Suprapubic skin (tissue), 4 donors: ENCODE measurements at regions not wholly inside any gene's neighbourhood (a gene's known extent, or its start where the extent isn't known, plus 50 kb on each side); places are given as distances from the start of the nearest gene placed in this dataset.

Experiments used
- DNase-seq, 2 donors: peaks; one replicate each; pipeline ENCODE4 v3.0.0-alpha.2; 2019; ENCODE audit warnings: low spot score in 2 of 2
- H3K27ac ChIP-seq: fragments of 200-600 bp; sonication (generic); one replicate; pipeline ENCODE4 v1.5.1; 2019
- H3K27me3 ChIP-seq: fragments of 200-600 bp; sonication (generic); one replicate; pipeline ENCODE4 v1.5.1; 2019
- H3K36me3 ChIP-seq: fragments of 200-600 bp; sonication (generic); one replicate; pipeline ENCODE4 v1.5.1; 2019
- H3K4me1 ChIP-seq: fragments of 200-600 bp; sonication (generic); one replicate; pipeline ENCODE4 v1.5.1; 2019
- H3K4me3 ChIP-seq: fragments of 200-600 bp; sonication (generic); one replicate; pipeline ENCODE4 v1.5.1; 2019; ENCODE audit warnings: mild to moderate bottlenecking
- H3K9me3 ChIP-seq: fragments of 200-600 bp; sonication (generic); one replicate; pipeline ENCODE4 v1.5.1; 2019
- CTCF ChIP-seq, 2 donors: fragments of 200-600 bp in 1 of 2; fragments of 450-650 bp in 1 of 2; sonication (generic) in 1 of 2; IDR thresholded peaks; one replicate each; pipeline ENCODE4 v1.5.1; 2016 to 2019; ENCODE audit warnings: antibody characterized with exemption in 2 of 2, mild to moderate bottlenecking in 1 of 2, moderate library complexity in 1 of 2
- EP300 ChIP-seq: sonication (generic); formaldehyde crosslinking; IDR thresholded peaks from one replicate; pipeline ENCODE4 v1.6.1; 2017; ENCODE audit warnings: antibody characterized with exemption
- POLR2A ChIP-seq, 2 donors: fragments of 450-650 bp; IDR thresholded peaks; one replicate each; pipeline ENCODE4 v1.6.1; 2017; ENCODE audit warnings: antibody characterized with exemption in 2 of 2, mild to moderate bottlenecking in 2 of 2, moderate library complexity in 2 of 2
- POLR2AphosphoS5 ChIP-seq, 3 donors: sonication (generic); formaldehyde crosslinking; IDR thresholded peaks; one replicate each; pipeline ENCODE4 v1.6.1; 2017; ENCODE audit warnings: antibody characterized with exemption in 3 of 3
- WGBS: methylation state at CpG from one replicate; pipeline ENCODE4 v1.1.5; 2018; 5-methylcytosine and 5-hydroxymethylcytosine counted together

GRCh38 chr12:125871811-125872594 is 806.8 kb downstream of the AACS start:
- H3K4me3 ChIP-seq, result no peak overlapping the region
- TF ChIP-seq POLR2AphosphoS5 (IDR thresholded peaks at IDR 0.05) (no peak), CTCF (IDR thresholded peaks at IDR 0.05) (no peak), POLR2A (IDR thresholded peaks at IDR 0.05) (no peak), EP300 (no peak)
- DNase-seq, result no peak
- H3K36me3 ChIP-seq, result no peaks in the 10 kb centered on the region
- WGBS, result 88% methylated on average over 9 of the region's 9 CpGs
- H3K9me3 ChIP-seq, result peaks cover 19% of the 10 kb centered on the region
- H3K27ac ChIP-seq, result no peak overlapping the region
- H3K27me3 ChIP-seq, result no peaks in the 10 kb centered on the region
- no peaks in the 10 kb centered on the region for H3K4me1 ChIP-seq

- H3K4me3 ChIP-seq, result no peak overlapping the region
- no peaks in the 10 kb centered on the region for H3K4me1 ChIP-seq
- H3K27me3 ChIP-seq, result no peaks in the 10 kb centered on the region
- no peak overlapping the region for H3K27ac ChIP-seq
- no peaks in the 10 kb centered on the region for H3K36me3 ChIP-seq
- 78% methylated on average over 5 of the region's 5 CpGs for WGBS
- DNase-seq, result no peak
- H3K9me3 ChIP-seq, result peaks cover 19% of the 10 kb centered on the region
- TF ChIP-seq CTCF (IDR thresholded peaks at IDR 0.05) (no peak), POLR2AphosphoS5 (IDR thresholded peaks at IDR 0.05) (no peak)
Measured at GRCh38 chr12:125873016-125873415, 807.8 kb downstream of the AACS start.

- TF ChIP-seq EP300, result no peak
- TF ChIP-seq POLR2A (IDR thresholded peaks at IDR 0.05), result no peak
- no peak for TF ChIP-seq CTCF (IDR thresholded peaks at IDR 0.05)
- TF ChIP-seq POLR2AphosphoS5 (IDR thresholded peaks at IDR 0.05), result no peak
- no peak for DNase-seq
- Histone ChIP-seq H3K36me3 (no peaks in the 10 kb centered on the region), H3K27ac (no peak overlapping the region), H3K4me3 (no peak overlapping the region), H3K27me3 (no peaks in the 10 kb centered on the region), H3K9me3 (peaks cover 4% of the 10 kb centered on the region), H3K4me1 (no peaks in the 10 kb centered on the region)
- 43% methylated on average over 4 of the region's 4 CpGs for WGBS
Measured at GRCh38 chr12:125878483-125878882, 813.2 kb downstream of the AACS start.

GRCh38 chr12:125882141-125882540 is 816.9 kb downstream of the AACS start:
- no peak for TF ChIP-seq EP300
- TF ChIP-seq POLR2A (IDR thresholded peaks at IDR 0.05), result no peak
- no peak for TF ChIP-seq CTCF (IDR thresholded peaks at IDR 0.05)
- no peak for TF ChIP-seq POLR2AphosphoS5 (IDR thresholded peaks at IDR 0.05)
- Histone ChIP-seq H3K4me3 (no peak overlapping the region), H3K9me3 (no peaks in the 10 kb centered on the region), H3K4me1 (no peaks in the 10 kb centered on the region), H3K36me3 (no peaks in the 10 kb centered on the region), H3K27ac (no peak overlapping the region), H3K27me3 (no peaks in the 10 kb centered on the region)
- WGBS, result 58% methylated on average over 3 of the region's 3 CpGs
- no peak for DNase-seq

- H3K27ac ChIP-seq, result no peak overlapping the region
- no peak for DNase-seq
- no peak overlapping the region for H3K4me3 ChIP-seq
- no peaks in the 10 kb centered on the region for H3K36me3 ChIP-seq
- no peaks in the 10 kb centered on the region for H3K9me3 ChIP-seq
- H3K4me1 ChIP-seq, result no peaks in the 10 kb centered on the region
- TF ChIP-seq POLR2AphosphoS5 (IDR thresholded peaks at IDR 0.05) (no peak), EP300 (no peak), CTCF (IDR thresholded peaks at IDR 0.05) (no peak), POLR2A (IDR thresholded peaks at IDR 0.05) (no peak)
- no peaks in the 10 kb centered on the region for H3K27me3 ChIP-seq
Measured at GRCh38 chr12:125888921-125889320, 823.7 kb downstream of the AACS start.
